A549 (cell line): ENCODE measurements at regions not wholly inside any gene's neighbourhood (a gene's known extent, or its start where the extent isn't known, plus 50 kb on each side); places are given as distances from the start of the nearest gene placed in this dataset.
"Not testable (repeated sequence)": the region's sequence is repeated elsewhere in the genome, so short reads cannot be mapped to it uniquely, and the experiment has no call there.

ENCODE experiments used
- ATAC-seq, 2 experiments: fragments of 200-7000 bp in 1 of 2; fragments of >200 bp in 1 of 2; cut with Nextera tagmentation in 1 of 2; cut with Tn5 transposase in 1 of 2; 3 replicates each; pipeline versions ENCODE4 v1.8.0 to v1.9.1; 2018 to 2020; ENCODE audit warnings: mild to moderate bottlenecking in 1 of 2, moderate library complexity in 1 of 2
- CTCF ChIA-PET: fragments of 300-600 bp; sonication (Branson Sonifier 250); formaldehyde crosslinking; extraction: SDS; loops from one replicate; lab custom pipeline; 2021; ENCODE audit warnings: antibody characterized with exemption, inconsistent platforms; lab: Yijun Ruan, JAX
- POLR2A ChIA-PET: fragments of 350-600 bp; formaldehyde crosslinking; extraction: SDS; loops from one replicate; lab custom pipeline; 2021; ENCODE audit warnings: antibody characterized with exemption, inconsistent platforms; lab: Yijun Ruan, JAX
- DNase-seq, 2 experiments: peaks; one replicate each; pipeline versions ENCODE4 v3.0.0 to v3.0.0-alpha.2; 2011 to 2016; ENCODE audit warnings: low read depth in 1 of 2, low spot score in 1 of 2
- FAIRE-seq: peaks from 2 replicates; lab custom pipeline; 2011; peaks lifted over from hg19 to GRCh38; lab: Jason Lieb, UNC
- H3K27ac ChIP-seq, 2 experiments: fragments of >200 bp; sonication (Bioruptor Twin); formaldehyde crosslinking; 3 replicates each; pipeline ENCODE4 v1.5.1; 2016 to 2017
- H3K4me1 ChIP-seq: fragments of >200 bp; sonication (Bioruptor Twin); formaldehyde crosslinking; 3 replicates; pipeline ENCODE4 v1.6.1; 2016
- H3K4me2 ChIP-seq: fragments of >200 bp; sonication (Bioruptor Twin); formaldehyde crosslinking; 3 replicates; pipeline ENCODE4 v1.6.1; 2016
- H3K4me3 ChIP-seq: fragments of >200 bp; sonication (Bioruptor Twin); formaldehyde crosslinking; 3 replicates; pipeline ENCODE4 v1.5.1; 2016
- H3K9me3 ChIP-seq: fragments of >200 bp; sonication (Bioruptor Twin); formaldehyde crosslinking; 3 replicates; pipeline ENCODE4 v1.6.1; 2016
- FOSL2 ChIP-seq, 2 experiments: fragments of 450-650 bp in 1 of 2; fragments of >200 bp in 1 of 2; sonication (Bioruptor Twin) in 1 of 2; formaldehyde crosslinking; IDR thresholded peaks; 2 replicates each; pipeline versions ENCODE4 v1.5.0 to v1.6.1; 2016 to 2020; ENCODE audit warnings: mild to moderate bottlenecking in 1 of 2, moderate library complexity in 1 of 2
- WGBS: methylation state at CpG from one replicate; pipeline ENCODE4 v1.1.6; 2017; ENCODE audit errors: missing lambda C conversion rate; 5-methylcytosine and 5-hydroxymethylcytosine counted together

DNA sequence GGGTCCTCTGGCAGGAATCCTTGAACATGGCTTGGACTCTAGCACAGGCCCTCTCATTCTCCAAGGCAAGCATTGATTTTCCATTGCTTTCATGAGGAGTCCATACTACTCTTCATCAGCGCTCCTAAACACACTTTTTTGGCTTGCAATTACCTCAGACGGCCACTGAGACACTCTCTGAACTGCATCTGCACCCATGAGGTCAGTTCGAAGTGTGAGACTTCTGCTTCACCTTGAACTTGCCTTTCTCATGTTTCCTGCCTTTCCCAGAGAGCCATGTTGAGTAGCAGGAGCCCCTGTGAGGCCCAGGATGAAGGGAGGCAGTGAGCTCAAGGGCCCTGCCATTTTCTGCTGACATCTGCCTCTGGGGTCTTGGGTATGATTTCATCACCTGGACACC, 279.2 kb upstream of the ZNF337 start:
- H3K4me3 ChIP-seq, H3K4me2 ChIP-seq, POLR2A ChIA-PET, H3K9me3 ChIP-seq, H3K4me1 ChIP-seq, CTCF ChIA-PET, H3K27ac ChIP-seq, ATAC-seq, DNase-seq, FAIRE-seq: not testable (repeated sequence)
- WGBS = 36% methylated on average over 3 of the region's 3 CpGs

DNA sequence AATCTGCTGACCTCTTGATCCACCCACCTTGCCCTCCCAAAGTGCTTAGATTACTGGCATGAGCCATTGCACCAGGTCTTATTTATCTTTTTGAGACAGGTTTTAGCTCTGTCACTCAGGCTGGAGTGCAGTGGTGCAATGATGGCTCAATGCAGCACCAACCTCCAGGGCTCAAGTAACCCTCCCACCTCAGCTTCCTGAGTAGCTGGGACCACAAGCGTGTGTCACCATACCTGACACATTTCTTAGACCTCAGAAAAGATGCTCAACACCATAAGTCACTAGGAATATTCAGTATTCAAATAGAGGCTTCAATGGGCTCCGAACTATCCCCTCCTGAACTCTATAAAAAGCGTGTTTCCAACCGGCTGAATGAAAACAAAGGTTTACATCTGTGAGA, 268.6 kb upstream of the ZNF337 start:
- DNase-seq, POLR2A ChIA-PET, H3K4me3 ChIP-seq, CTCF ChIA-PET, H3K27ac ChIP-seq, ATAC-seq, FAIRE-seq, H3K4me2 ChIP-seq, H3K4me1 ChIP-seq, H3K9me3 ChIP-seq: not testable (repeated sequence)
- WGBS = 65% methylated on average over 4 of the region's 4 CpGs

GRCh38 chr20:25953876-25954275, 257.2 kb upstream of the ZNF337 start:
- ATAC-seq, DNase-seq, FAIRE-seq, CTCF ChIA-PET, POLR2A ChIA-PET, H3K4me3 ChIP-seq, H3K4me2 ChIP-seq, H3K9me3 ChIP-seq, H3K4me1 ChIP-seq, H3K27ac ChIP-seq: not testable (repeated sequence)
- 26% methylated on average over 3 of the region's 3 CpGs for WGBS

GRCh38 chr20:25935230-25935629, 238.6 kb upstream of the ZNF337 start:
- ATAC-seq, H3K4me2 ChIP-seq, POLR2A ChIA-PET, CTCF ChIA-PET, H3K9me3 ChIP-seq, H3K4me3 ChIP-seq, H3K27ac ChIP-seq, H3K4me1 ChIP-seq, DNase-seq, FAIRE-seq: not testable (repeated sequence)
- WGBS = 54% methylated on average over 2 of the region's 2 CpGs

DNA sequence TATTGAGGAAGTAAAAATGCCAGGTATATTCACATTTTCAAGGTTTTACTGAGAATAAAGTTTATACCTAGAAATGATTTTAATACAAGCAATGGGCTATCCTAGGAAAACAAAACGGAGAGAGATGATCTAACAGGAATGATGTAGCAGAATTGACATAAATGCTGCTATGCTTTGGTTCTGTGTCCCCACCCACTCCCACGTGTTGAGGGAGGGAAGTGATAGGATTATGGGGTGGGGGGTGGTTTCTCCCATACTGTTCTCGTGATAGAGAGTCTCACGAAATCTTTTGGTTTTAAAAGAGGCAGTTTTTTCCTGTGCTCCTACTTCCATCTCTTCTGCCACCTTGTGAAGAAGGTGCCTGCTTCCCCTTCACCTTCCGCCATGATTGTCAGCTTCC, 236.2 kb upstream of the ZNF337 start:
- DNase-seq, H3K4me1 ChIP-seq, FAIRE-seq, POLR2A ChIA-PET, ATAC-seq, CTCF ChIA-PET, H3K4me3 ChIP-seq, H3K27ac ChIP-seq, H3K9me3 ChIP-seq: not testable (repeated sequence)
- 41% methylated on average over 5 of the region's 5 CpGs for WGBS
- H3K4me2 ChIP-seq = peak overlapping the region; percentile 41; the same call in 1 of the 3 replicates

GRCh38 chr20:25932170-25932569, 235.5 kb upstream of the ZNF337 start:
- ATAC-seq, FAIRE-seq, H3K27ac ChIP-seq, H3K9me3 ChIP-seq, H3K4me1 ChIP-seq, CTCF ChIA-PET, H3K4me3 ChIP-seq, POLR2A ChIA-PET: not testable (repeated sequence)
- 19% methylated on average over 2 of the region's 2 CpGs for WGBS
- H3K4me2 ChIP-seq = peak overlapping the region; percentile 41; the same call in 2 of the 3 replicates
- peak in 1 of 2 experiments; percentile 2 for DNase-seq

DNA sequence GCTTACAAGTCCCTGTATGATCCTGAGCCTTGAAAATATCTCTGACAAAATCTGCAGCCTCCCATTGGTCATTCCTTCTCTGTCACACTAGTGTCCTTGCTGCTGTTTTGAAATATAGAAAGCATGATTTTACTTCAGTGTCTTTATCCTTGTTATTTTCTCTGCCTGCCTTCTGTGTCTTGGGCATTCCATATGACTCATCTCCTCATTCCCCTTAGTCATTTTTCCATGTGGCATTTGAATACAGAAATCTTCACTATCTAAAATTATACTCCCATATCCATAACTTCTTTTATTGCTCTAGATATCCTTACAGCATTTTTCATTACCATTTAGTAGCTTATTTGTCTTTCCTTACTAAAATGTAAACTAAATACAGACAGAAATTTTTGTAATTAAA, 205.7 kb upstream of the ZNF337 start:
- H3K27ac ChIP-seq; CTCF ChIA-PET; H3K9me3 ChIP-seq; FAIRE-seq; H3K4me3 ChIP-seq; POLR2A ChIA-PET; ATAC-seq; H3K4me1 ChIP-seq; TF ChIP-seq FOSL2 (IDR thresholded peaks at IDR 0.05): not testable (repeated sequence)
- 0 out of 3 replicates have a peak overlapping the region, but pooled peaks have one; percentile 15 for H3K4me2 ChIP-seq
- DNase-seq = peak in 1 of 2 experiments; percentile 5
- TF ChIP-seq FOSL2 (CRISPR knock-in tag; IDR thresholded peaks at IDR 0.05) = peak; percentile 79

DNA sequence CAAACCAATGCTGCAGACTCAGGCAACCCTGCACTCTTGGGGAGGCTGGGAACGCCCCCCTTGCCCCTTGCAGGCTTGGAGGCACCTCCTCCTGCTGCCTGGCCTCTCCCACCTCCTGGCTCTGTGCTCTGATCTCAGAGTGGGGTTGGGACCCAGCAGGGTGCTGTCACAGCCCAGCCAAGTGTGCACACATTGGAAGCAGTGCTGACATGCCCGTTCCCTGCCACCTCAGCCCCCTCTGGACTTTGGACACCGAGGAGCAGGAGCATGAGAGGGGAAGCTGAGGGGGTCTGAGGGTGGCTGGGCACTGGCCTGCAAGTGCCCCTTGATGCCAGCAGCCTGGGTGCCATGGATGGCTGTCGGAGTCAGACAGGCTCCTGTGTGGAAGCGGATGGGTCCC, 202.0 kb upstream of the ZNF337 start:
- H3K4me1 ChIP-seq, DNase-seq, H3K27ac ChIP-seq, H3K9me3 ChIP-seq, H3K4me2 ChIP-seq, H3K4me3 ChIP-seq, FAIRE-seq, ATAC-seq, CTCF ChIA-PET, POLR2A ChIA-PET: not testable (repeated sequence)
- WGBS = 18% methylated on average over 4 of the region's 5 CpGs
